Left lobe of liver (tissue), 2 donors: ENCODE measurements at regions not wholly inside any gene's neighbourhood (a gene's known extent, or its start where the extent isn't known, plus 50 kb on each side); places are given as distances from the start of the nearest gene placed in this dataset.

Experiments
- ATAC-seq: fragments of 200-7000 bp; cut with Tn5 transposase; one replicate; pipeline ENCODE4 v1.9.1; 2020; ENCODE audit warnings: mild to moderate bottlenecking, moderate library complexity
- DNase-seq: peaks from one replicate; pipeline ENCODE4 v3.0.0-alpha.2; 2020; ENCODE audit warnings: low spot score
- donor health status: DM: no; HTN: no; CAD: no; lungs with moderate emphysema.
- donor health status: DM: no; HTN: yes; CAD: no.

GRCh38 chr3:18648159-18648558 is 223.0 kb upstream of the SATB1 start:
- DNase-seq (no peak), ATAC-seq (no peak)

- DNase-seq (no peak), ATAC-seq (no peak)
These were observed 220.5 kb upstream of the SATB1 start for GRCh38 chr3:18645619-18646018.

- DNase-seq: no peak
- no peak for ATAC-seq
These were observed 218.1 kb upstream of the SATB1 start for GRCh38 chr3:18643281-18643680.

- ATAC-seq (no peak), DNase-seq (no peak)
These were observed 216.8 kb upstream of the SATB1 start for GRCh38 chr3:18641916-18642315.

- DNase-seq (no peak), ATAC-seq (no peak)
These were observed 210.1 kb upstream of the SATB1 start for GRCh38 chr3:18635215-18635614.

GRCh38 chr3:18634461-18634860 is 209.3 kb upstream of the SATB1 start:
- no peak for DNase-seq
- no peak for ATAC-seq

GRCh38 chr3:18633002-18633401 is 207.9 kb upstream of the SATB1 start:
- DNase-seq: no peak
- no peak for ATAC-seq

GRCh38 chr3:18630295-18630694 is 205.2 kb upstream of the SATB1 start:
- no peak for ATAC-seq
- no peak for DNase-seq

- no peak for DNase-seq
- no peak for ATAC-seq
These were observed 199.9 kb upstream of the SATB1 start for GRCh38 chr3:18625085-18625484.

- ATAC-seq (no peak), DNase-seq (no peak)
These were observed 198.1 kb upstream of the SATB1 start for GRCh38 chr3:18623220-18623619.

GRCh38 chr3:18618723-18619122 is 193.6 kb upstream of the SATB1 start:
- DNase-seq (no peak), ATAC-seq (no peak)

GRCh38 chr3:18611991-18612390 is 186.9 kb upstream of the SATB1 start:
- no peak for ATAC-seq
- DNase-seq: no peak

GRCh38 chr3:18609187-18609586 is 184.0 kb upstream of the SATB1 start:
- ATAC-seq: no peak
- no peak for DNase-seq

- no peak for DNase-seq
- no peak for ATAC-seq
These were observed 172.8 kb upstream of the SATB1 start for GRCh38 chr3:18597919-18598318.

GRCh38 chr3:18593231-18593630 is 168.1 kb upstream of the SATB1 start:
- ATAC-seq: no peak
- DNase-seq: no peak

GRCh38 chr3:18591120-18591519 is 166.0 kb upstream of the SATB1 start:
- no peak for DNase-seq
- ATAC-seq: no peak

GRCh38 chr3:18586076-18586475 is 160.9 kb upstream of the SATB1 start:
- DNase-seq (no peak), ATAC-seq (no peak)

- ATAC-seq: no peak
- DNase-seq: no peak
These were observed 160.1 kb upstream of the SATB1 start for GRCh38 chr3:18585004-18585968.

GRCh38 chr3:18580268-18580667 is 155.1 kb upstream of the SATB1 start:
- DNase-seq: no peak
- ATAC-seq: no peak

GRCh38 chr3:18579661-18580060 is 154.5 kb upstream of the SATB1 start:
- ATAC-seq: no peak
- no peak for DNase-seq

GRCh38 chr3:18575573-18575972 is 150.4 kb upstream of the SATB1 start:
- no peak for ATAC-seq

GRCh38 chr3:18572809-18573208 is 147.7 kb upstream of the SATB1 start:
- ATAC-seq: no peak
- DNase-seq: no peak

More at GRCh38 chr3:18575573-18575972, 150.4 kb upstream of the SATB1 start:
- no peak for DNase-seq

- no peak for ATAC-seq
- DNase-seq: no peak
These were observed 142.2 kb upstream of the SATB1 start for GRCh38 chr3:18567293-18567692.
